ENCODE measurements at regions not wholly inside any gene's neighbourhood (a gene's known extent, or its start where the extent isn't known, plus 50 kb on each side); places are given as distances from the start of the nearest gene placed in this dataset.

DNA sequence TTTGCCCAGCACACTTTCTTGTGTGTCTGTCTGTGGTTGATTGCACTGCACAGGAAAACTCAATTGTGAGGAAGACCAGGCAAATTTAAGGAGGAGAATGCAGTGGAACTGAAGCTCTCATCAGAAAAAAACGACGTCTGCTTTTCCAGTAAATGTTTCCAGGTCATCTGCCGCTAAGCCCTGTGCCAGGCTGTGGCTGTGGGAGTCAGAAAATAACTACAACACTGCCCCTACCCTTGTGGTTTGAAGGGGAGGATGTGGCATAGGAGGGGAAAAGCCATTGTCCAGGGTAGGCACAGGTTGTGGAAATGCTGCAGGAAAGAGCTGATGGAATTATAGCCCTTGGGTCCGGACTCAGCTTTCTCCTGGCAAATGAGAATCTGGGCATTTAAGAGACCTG lies 259.7 kb upstream of the TMEM132C start:
- no peak for DNase-seq
- Histone ChIP-seq H3K27ac (no peak overlapping the region), H3K9me3 (no peaks in the 10 kb centered on the region), H3K4me3 (no peak overlapping the region), H3K27me3 (no peaks in the 10 kb centered on the region), H3K4me1 (no peaks in the 10 kb centered on the region), H3K36me3 (no peaks in the 10 kb centered on the region)
- intact Hi-C loops (cut with DNase I) = no loop called here
- 44 to 63% methylated on average over 4 of the region's 4 CpGs for WGBS, 2 donors
- no peak for TF ChIP-seq POLR2A (IDR thresholded peaks at IDR 0.05)
- TF ChIP-seq, protein P1, sequence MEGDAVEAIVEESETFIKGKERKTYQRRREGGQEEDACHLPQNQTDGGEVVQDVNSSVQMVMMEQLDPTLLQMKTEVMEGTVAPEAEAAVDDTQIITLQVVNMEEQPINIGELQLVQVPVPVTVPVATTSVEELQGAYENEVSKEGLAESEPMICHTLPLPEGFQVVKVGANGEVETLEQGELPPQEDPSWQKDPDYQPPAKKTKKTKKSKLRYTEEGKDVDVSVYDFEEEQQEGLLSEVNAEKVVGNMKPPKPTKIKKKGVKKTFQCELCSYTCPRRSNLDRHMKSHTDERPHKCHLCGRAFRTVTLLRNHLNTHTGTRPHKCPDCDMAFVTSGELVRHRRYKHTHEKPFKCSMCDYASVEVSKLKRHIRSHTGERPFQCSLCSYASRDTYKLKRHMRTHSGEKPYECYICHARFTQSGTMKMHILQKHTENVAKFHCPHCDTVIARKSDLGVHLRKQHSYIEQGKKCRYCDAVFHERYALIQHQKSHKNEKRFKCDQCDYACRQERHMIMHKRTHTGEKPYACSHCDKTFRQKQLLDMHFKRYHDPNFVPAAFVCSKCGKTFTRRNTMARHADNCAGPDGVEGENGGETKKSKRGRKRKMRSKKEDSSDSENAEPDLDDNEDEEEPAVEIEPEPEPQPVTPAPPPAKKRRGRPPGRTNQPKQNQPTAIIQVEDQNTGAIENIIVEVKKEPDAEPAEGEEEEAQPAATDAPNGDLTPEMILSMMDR (IDR thresholded peaks at IDR 0.05) = no peak

DNA sequence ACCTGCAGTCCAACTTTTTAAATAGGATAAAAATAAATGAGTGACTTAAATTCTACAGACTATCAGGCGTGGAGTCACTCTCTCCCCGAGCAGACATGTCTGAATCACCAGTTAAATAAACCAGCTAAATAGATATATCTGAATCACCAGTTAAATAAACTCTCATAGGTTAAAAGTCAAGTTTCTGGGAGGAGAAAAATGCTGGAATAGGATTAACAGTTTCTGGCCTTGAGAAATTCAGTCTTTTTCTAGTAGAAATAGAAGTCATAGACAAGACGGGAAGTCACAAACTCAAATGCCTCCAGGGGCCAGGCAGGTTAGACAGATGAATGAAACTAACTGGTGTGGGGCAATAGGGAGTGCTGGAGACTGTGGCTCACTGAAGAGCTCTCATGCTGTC lies 258.6 kb upstream of the TMEM132C start:
- no peaks in the 10 kb centered on the region for H3K27me3 ChIP-seq
- WGBS, 2 donors = 37 to 50% methylated on average over 3 of the region's 3 CpGs
- no peaks in the 10 kb centered on the region for H3K36me3 ChIP-seq
- intact Hi-C loops (cut with DNase I) = no loop called here
- H3K4me3 ChIP-seq = no peak overlapping the region
- H3K4me1 ChIP-seq = no peaks in the 10 kb centered on the region
- TF ChIP-seq, protein P1 (IDR thresholded peaks at IDR 0.05) = no peak
- no peaks in the 10 kb centered on the region for H3K9me3 ChIP-seq
- no peak for DNase-seq
- no peak overlapping the region for H3K27ac ChIP-seq

- 56 to 100% methylated on average over 1 to 6 of the region's 8 CpGs for WGBS, 2 donors
- no peaks in the 10 kb centered on the region for H3K27me3 ChIP-seq
- no peak for DNase-seq
- no peaks in the 10 kb centered on the region for H3K36me3 ChIP-seq
- intact Hi-C loops (cut with DNase I) = no loop called here
- TF ChIP-seq, protein P1 (IDR thresholded peaks at IDR 0.05) = no peak
- TF ChIP-seq POLR2A (IDR thresholded peaks at IDR 0.05) = no peak
- H3K4me3 ChIP-seq = no peak overlapping the region
- no peak overlapping the region for H3K27ac ChIP-seq
- no peaks in the 10 kb centered on the region for H3K4me1 ChIP-seq
- H3K9me3 ChIP-seq = no peaks in the 10 kb centered on the region
Observed at GRCh38 chr12:128009108-128009507, 257.9 kb upstream of the TMEM132C start.

DNA sequence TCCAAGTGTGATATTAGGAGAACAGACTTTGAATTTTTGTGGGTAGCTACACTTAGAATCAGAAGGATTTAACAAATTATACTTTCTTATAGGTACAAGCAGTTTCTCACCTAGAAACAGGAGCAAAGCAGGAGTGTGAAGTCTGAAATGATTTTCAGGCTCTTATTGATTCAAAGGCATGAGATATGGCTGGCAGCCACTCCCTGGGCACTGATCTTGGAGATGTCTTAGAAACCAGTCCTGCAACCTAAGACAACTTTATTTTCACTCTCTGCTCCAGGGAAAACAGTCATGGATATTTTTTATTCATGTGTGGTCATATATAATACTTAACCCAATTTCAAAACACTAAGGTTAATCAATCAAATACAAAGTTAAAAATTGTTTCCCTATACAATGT lies 254.9 kb upstream of the TMEM132C start:
- intact Hi-C loops (cut with DNase I) = no loop called here

DNA sequence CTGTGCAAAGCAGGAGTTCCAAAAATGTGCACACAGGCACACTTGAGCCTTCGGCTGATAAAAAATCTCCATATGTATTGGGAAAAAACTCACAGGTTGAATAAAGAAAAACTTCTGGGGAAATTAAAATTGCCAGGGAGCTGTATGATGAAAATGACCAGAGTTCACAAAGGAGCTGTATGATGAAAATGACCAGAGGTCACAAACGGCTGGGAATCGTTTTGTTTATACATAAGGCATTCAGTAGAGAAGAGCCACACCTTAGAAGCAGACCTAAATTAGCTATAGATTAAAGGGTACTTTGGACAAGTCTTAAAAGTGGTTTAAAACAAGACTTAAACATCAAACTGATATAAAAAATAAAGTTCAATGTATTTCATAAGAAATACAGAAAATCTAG lies 251.7 kb upstream of the TMEM132C start:
- intact Hi-C loops (cut with DNase I) = no loop called here
- 52 to 53% methylated on average over 3 of the region's 3 CpGs for WGBS, 2 donors

More for the DNA sequence above, 254.9 kb upstream of the TMEM132C start:
- no peaks in the 10 kb centered on the region for H3K27me3 ChIP-seq
- H3K36me3 ChIP-seq = no peaks in the 10 kb centered on the region
- DNase-seq = no peak
- no peaks in the 10 kb centered on the region for H3K9me3 ChIP-seq
- no peak for TF ChIP-seq POLR2A (IDR thresholded peaks at IDR 0.05)
- TF ChIP-seq, protein P1 (IDR thresholded peaks at IDR 0.05) = no peak
- no peak overlapping the region for H3K4me3 ChIP-seq
- no peak overlapping the region for H3K27ac ChIP-seq
- no peaks in the 10 kb centered on the region for H3K4me1 ChIP-seq

More for the DNA sequence above, 251.7 kb upstream of the TMEM132C start:
- DNase-seq = no peak
- H3K9me3 ChIP-seq = no peaks in the 10 kb centered on the region
- no peak overlapping the region for H3K4me3 ChIP-seq
- no peaks in the 10 kb centered on the region for H3K27me3 ChIP-seq
- H3K4me1 ChIP-seq = no peaks in the 10 kb centered on the region
- H3K27ac ChIP-seq = no peak overlapping the region
- TF ChIP-seq, protein P1 (IDR thresholded peaks at IDR 0.05) = no peak
- no peak for TF ChIP-seq POLR2A (IDR thresholded peaks at IDR 0.05)
- no peaks in the 10 kb centered on the region for H3K36me3 ChIP-seq
